ENCODE measurements at regions not wholly inside any gene's neighbourhood (a gene's known extent, or its start where the extent isn't known, plus 50 kb on each side); places are given as distances from the start of the nearest gene placed in this dataset.

DNA sequence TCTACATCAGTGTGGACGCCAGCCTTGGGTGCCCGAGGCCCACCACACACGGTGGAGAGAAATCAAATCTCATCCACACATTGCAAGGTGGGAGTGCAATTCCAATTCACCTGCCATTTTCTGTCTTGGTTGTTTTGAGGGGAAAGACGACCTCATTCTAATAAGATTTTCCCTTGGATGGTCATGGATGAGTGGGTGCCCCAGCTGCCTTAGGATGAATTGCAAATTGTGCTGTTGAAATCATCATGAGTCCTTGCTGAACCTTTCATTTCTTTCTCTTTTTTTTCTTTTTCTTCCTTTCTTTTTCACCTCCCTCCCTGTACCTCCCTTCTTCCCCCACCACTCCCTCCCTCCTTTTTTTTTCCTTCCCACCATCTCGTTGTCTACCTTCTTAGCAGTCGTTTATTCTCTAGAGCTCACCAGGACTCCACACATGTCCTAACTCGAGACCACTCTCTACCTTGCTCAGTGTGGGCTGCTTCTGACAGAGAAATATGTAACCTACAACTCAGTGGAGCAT is 266.9 kb upstream of the NFE2L3 start:
- TF ChIP-seq, protein P1, sequence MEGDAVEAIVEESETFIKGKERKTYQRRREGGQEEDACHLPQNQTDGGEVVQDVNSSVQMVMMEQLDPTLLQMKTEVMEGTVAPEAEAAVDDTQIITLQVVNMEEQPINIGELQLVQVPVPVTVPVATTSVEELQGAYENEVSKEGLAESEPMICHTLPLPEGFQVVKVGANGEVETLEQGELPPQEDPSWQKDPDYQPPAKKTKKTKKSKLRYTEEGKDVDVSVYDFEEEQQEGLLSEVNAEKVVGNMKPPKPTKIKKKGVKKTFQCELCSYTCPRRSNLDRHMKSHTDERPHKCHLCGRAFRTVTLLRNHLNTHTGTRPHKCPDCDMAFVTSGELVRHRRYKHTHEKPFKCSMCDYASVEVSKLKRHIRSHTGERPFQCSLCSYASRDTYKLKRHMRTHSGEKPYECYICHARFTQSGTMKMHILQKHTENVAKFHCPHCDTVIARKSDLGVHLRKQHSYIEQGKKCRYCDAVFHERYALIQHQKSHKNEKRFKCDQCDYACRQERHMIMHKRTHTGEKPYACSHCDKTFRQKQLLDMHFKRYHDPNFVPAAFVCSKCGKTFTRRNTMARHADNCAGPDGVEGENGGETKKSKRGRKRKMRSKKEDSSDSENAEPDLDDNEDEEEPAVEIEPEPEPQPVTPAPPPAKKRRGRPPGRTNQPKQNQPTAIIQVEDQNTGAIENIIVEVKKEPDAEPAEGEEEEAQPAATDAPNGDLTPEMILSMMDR (IDR thresholded peaks at IDR 0.05), result no peak
- TF ChIP-seq POLR2AphosphoS5 (IDR thresholded peaks at IDR 0.05), result no peak
- TF ChIP-seq EP300 (IDR thresholded peaks at IDR 0.05), result no peak
- TF ChIP-seq POLR2A (IDR thresholded peaks at IDR 0.05), result no peak

Data from sigmoid colon (tissue), 4 donors.